ENCODE measurements at regions not wholly inside any gene's neighbourhood (a gene's known extent, or its start where the extent isn't known, plus 50 kb on each side); places are given as distances from the start of the nearest gene placed in this dataset.

GRCh38 chr13:93101226-93101734, 125.3 kb upstream of the GPC6 start:
- TF ChIP-seq ZC3H11A (IDR thresholded peaks at IDR 0.05) (no peak), CTCF (IDR thresholded peaks at IDR 0.05) (no peak), BHLHE40 (IDR thresholded peaks at IDR 0.05; ENCODE audit: low read depth, low read length) (no peak), POLR2A (IDR thresholded peaks at IDR 0.05; ENCODE audit: low read length) (no peak)

All from A549 (cell line).